ENCODE measurements at regions not wholly inside any gene's neighbourhood (a gene's known extent, or its start where the extent isn't known, plus 50 kb on each side); places are given as distances from the start of the nearest gene placed in this dataset.
A peak's percentile ranks its signal among the peaks of the same experiment; 100 is the strongest.

DNA sequence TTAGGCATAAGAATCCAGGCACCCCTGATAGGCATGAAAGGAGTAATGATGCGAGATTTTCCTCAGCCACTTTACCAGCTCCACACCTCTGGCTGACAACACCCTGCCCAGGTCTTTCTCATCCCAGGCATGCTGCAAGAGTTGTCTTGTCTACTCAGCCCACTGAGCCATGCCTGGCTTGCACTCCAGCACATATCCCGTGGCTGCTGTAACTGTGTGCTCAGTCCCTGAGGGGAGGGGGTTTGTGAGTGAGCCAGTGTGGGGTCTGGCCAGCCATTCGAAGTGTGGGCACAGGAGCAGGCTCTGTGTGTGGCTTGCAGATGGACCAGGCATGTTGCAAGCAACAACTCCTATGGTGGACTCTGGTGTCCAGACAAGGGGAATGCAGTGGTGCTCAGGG, 529.6 kb downstream of the ADGRL2 start:
- H3K4me3 ChIP-seq (ENCODE audit: low read depth, low read length): no peak overlapping the region
- no peak for DNase-seq (ENCODE audit: low read depth)
- TF ChIP-seq, protein P1, sequence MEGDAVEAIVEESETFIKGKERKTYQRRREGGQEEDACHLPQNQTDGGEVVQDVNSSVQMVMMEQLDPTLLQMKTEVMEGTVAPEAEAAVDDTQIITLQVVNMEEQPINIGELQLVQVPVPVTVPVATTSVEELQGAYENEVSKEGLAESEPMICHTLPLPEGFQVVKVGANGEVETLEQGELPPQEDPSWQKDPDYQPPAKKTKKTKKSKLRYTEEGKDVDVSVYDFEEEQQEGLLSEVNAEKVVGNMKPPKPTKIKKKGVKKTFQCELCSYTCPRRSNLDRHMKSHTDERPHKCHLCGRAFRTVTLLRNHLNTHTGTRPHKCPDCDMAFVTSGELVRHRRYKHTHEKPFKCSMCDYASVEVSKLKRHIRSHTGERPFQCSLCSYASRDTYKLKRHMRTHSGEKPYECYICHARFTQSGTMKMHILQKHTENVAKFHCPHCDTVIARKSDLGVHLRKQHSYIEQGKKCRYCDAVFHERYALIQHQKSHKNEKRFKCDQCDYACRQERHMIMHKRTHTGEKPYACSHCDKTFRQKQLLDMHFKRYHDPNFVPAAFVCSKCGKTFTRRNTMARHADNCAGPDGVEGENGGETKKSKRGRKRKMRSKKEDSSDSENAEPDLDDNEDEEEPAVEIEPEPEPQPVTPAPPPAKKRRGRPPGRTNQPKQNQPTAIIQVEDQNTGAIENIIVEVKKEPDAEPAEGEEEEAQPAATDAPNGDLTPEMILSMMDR (conservative IDR thresholded peaks at IDR 0.05; ENCODE audit: low read depth, low read length): no peak

DNA sequence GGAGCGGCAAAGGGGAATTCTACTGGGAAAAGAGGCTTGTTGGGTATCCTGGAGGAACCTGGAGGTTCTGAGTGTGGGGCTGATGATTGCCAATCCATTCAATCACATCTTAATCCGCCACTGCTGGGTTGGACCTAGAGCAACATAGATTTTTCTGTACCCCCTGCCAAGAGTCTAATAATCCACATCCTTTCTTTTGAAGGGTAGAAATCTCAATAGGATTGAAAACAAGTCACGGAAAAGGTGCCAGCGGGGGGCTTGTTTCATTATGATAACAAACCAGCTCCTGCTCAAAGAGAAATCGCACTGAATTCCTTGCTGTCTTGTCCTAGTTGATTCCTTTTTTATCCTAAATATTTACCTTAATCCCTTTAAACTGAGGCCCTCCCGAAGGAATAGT, 528.5 kb downstream of the ADGRL2 start:
- TF ChIP-seq, protein P1 (conservative IDR thresholded peaks at IDR 0.05; ENCODE audit: low read depth, low read length): no peak
- peak; percentile 12 for DNase-seq (ENCODE audit: low read depth)
- H3K4me3 ChIP-seq (ENCODE audit: low read depth, low read length): no peak overlapping the region

DNA sequence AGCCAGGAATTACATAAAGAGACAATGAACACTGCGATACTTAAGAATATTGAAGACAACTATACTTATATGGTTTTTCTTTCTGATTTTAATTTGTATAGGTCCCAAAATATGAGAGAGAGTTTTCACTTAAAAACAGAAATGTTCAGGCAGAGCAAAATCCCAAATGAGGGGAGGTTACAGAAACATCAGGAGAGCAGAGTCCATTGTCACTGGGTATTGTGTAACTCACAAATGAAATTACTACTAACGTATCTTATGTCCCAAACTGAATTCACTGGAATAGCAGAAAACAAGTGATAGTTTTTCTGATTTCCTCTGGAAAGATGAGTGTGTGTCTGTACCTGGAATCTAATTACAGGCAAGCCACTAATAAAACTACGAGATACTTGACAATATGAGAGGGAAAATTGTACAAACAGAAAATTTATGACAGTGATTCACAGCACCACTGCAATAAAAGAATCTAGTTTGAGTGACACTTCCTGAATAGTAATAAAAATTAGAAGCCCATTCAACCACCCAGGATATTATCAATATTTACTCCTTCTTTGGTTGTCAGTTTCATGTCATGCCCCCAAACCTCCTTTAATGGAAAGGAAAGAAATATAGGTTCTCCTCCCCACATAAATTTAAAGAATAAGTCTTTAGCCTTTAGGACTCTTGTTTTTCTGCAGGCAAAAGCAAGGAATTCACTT, 522.6 kb downstream of the ADGRL2 start:
- TF ChIP-seq, protein P1 (conservative IDR thresholded peaks at IDR 0.05; ENCODE audit: low read depth, low read length): no peak
- no peak for DNase-seq (ENCODE audit: low read depth)
- no peak overlapping the region for H3K4me3 ChIP-seq (ENCODE audit: low read depth, low read length)

DNA sequence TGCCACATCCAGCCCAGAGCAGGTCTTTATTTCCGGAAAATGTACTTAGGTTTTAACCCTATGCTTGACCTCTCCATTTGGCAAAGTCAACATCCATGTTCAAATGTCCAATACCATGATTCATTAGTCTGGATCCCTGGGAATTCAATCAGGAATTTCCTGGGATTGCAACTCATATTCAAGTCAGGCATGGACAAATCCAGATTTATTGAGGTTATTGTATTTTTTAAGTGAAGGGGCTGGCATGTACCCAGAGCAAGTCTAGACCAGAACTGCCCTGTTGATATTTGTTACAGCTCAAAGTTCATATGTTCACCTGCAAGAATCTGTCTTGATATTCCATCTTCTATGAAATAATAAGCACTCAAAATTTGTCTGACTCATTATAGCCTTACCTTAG, 521.1 kb downstream of the ADGRL2 start:
- no peak for DNase-seq (ENCODE audit: low read depth)
- TF ChIP-seq, protein P1 (conservative IDR thresholded peaks at IDR 0.05; ENCODE audit: low read depth, low read length): no peak

DNA sequence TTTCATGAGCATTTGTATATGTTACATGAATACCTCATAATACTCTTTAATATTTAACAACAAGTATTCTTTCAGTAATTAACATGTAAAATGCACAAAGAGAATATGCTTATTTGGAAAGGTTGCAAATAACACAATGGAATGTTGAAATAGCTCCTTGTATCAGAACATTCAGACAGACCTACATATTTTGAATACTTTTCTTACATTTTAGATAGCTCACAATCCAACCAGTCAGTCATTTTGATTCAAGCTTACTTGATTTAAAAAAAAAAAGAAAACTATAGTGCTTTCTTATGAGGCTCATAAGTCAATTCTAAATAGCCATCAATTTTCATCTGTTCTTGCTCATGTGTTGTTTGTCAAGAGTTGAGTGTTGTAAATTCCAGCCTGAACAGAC, 518.8 kb downstream of the ADGRL2 start:
- peak; percentile 51 for DNase-seq (ENCODE audit: low read depth)
- TF ChIP-seq, protein P1 (conservative IDR thresholded peaks at IDR 0.05; ENCODE audit: low read depth, low read length): no peak
- H3K4me3 ChIP-seq (ENCODE audit: low read depth, low read length): no peak overlapping the region

More for the DNA sequence above, 521.1 kb downstream of the ADGRL2 start:
- H3K4me3 ChIP-seq (ENCODE audit: low read depth, low read length): no peak overlapping the region

DNA sequence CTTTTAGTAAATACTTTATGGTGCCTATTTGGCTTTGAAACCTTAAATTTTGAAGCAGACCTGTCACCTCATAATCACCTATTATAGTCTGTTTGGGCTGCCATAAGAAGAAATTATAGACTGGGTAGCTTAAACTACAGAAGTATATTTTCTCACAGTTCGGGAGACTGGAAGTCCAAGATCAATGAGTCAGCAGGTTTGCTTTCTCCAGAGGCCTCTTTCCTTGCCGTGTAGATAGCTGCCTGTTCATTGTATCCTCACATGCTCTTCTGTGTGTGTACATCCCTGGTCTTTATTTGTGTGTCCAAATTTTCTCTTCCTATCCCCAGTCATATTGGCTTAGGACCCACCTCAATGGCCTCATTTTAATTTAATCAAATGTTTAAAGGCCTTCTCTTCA, 518.2 kb downstream of the ADGRL2 start:
- peak; percentile 55 for DNase-seq (ENCODE audit: low read depth)
- TF ChIP-seq, protein P1 (conservative IDR thresholded peaks at IDR 0.05; ENCODE audit: low read depth, low read length): no peak
- H3K4me3 ChIP-seq (ENCODE audit: low read depth, low read length): no peak overlapping the region

DNA sequence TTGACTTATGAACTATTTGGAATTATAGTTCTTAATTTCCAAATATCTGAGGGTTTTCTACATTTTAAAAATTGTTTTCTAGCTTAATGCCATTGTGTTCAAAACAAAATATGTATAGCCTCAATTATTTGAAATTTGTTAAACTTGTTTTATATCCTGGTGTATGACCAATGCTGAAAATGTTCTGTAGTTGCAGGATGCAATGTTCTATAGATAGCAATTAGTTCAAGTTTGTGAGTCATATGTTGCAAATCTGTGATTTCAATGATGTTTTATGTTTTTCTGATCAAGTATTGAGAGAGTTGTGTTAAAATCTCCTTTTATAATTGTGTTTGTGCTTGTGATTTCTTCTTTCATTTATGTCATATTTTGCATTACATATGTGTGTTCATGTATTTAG, 517.5 kb downstream of the ADGRL2 start:
- peak; percentile 47 for DNase-seq (ENCODE audit: low read depth)
- TF ChIP-seq, protein P1 (conservative IDR thresholded peaks at IDR 0.05; ENCODE audit: low read depth, low read length): no peak
- no peak overlapping the region for H3K4me3 ChIP-seq (ENCODE audit: low read depth, low read length)
